Stimulated activated CD4-positive, alpha-beta T cell treated with anti-CD3 and anti-CD28 coated beads, Interleukin-12 subunit alpha, Interleukin-12 subunit beta, amount 100 ng/mL, for 4 hours (primary cell): ENCODE measurements at regions not wholly inside any gene's neighbourhood (a gene's known extent, or its start where the extent isn't known, plus 50 kb on each side); places are given as distances from the start of the nearest gene placed in this dataset.

Source experiments
- DNase-seq: peaks from one replicate; pipeline ENCODE4 v3.0.0-alpha.2; 2020

- DNase-seq, result no peak
Measured at GRCh38 chr2:133773854-133774653, 205.8 kb upstream of the NCKAP5 start.

GRCh38 chr2:133774654-133775015 is 206.4 kb upstream of the NCKAP5 start:
- DNase-seq, result no peak

DNA sequence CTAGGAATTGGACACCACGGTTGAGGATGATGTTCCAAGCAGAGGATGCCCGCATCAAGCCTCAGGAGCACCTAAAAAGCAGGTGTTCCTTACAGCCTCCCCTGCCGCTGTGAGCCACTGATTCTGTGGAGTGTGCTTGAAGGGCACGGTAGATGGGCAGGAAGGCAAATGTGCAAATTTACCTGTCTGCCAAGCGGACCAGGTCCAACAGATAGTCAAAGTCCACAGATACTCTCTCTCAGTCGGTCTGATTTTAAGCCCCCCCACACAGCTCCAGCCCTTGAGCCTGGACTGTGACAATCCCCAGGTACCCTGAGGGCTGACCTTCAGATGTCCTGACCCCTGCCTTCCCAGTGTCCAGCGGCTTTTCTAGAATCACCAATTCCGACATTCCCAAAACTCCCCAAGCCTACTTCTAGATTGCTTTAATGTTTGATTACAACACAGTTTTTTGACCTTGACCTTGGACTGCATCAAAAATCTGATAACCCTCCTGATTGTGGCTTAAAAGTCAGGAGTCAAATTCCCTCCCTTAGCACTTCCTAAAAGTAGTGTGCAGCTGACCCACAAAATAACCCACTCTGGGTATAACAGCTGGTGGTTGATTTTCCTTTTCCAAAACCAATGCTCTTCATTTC is 208.8 kb upstream of the NCKAP5 start:
- DNase-seq, result no peak

DNA sequence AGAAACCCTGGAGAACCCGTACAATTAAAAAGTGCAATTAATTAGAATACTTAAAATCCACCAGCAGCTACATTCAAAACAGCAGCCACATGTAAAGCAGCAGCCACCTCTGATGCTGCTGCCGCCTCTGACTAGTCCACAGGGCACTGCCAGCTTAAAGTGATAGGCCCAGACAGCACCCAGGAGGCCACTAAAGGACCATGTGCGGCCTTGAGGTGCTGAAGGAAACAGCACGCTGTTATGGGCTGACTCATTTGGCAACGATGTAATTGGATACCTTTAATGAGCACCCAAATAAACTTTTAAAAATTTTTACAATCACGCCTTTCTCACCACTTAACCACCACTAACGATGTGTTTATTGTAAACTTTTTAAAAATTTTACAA is 209.3 kb upstream of the NCKAP5 start:
- DNase-seq, result no peak

DNA sequence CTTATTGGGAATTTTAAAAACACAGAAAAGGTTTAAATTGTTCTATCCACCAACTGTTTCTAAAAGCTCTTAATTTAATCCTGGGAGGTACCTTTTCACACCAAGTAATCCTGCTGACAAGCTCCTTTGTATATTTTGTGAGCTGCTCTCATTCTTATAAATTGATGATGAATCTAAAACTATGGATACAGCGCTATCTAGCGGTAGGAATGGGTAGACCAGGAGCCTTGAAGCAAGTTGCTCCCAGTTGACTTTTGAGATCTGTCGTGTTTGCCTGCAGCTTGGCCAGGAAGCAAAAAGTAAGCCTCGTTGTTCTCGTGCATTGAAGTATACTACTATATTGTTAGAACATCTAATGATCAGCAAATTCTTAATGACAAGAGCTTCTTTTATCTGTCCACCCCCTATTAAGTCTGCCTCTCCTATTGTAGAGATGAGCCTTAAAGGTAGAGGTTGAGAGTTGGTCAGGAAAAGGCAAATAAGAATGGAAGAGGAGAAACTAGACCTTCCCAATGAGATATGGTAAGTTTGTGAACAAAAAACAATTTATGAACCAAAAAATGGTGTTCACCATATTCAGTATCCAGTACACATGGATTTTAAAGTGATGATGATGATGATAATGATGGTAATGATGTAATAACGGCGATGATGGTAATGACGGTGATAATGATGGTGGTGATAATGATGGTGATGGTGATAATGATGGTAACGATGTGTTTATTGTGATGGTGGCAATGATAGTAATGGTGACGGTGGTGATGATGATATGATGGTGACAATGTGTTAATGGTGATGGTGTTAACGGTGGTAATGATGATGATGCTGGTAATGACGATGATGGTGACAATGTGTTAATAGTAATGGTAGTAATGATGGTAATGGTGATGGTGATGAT is 212.1 kb upstream of the NCKAP5 start:
- no peak for DNase-seq

DNA sequence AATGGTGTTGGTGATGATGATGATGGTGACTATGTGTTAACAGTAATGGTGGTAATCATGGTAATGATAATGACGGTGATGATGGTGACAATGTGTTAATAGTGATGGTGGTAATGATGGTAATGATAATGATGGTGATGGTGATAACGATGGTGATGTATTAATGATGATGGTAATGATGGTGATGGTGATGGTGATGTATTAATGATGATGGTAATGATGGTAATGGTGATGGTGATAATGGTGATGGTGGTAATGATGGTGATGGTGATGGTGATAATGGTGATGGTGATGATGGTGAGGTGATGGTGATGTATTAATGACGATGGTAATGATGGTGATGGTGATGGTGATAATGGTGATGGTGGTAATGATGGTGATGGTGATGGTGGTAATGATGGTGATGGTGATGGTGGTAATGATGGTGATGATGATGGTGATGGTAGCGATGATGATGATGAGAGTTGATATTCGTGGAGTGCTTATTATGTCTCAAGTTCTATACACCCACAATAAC is 212.8 kb upstream of the NCKAP5 start:
- no peak for DNase-seq

DNA sequence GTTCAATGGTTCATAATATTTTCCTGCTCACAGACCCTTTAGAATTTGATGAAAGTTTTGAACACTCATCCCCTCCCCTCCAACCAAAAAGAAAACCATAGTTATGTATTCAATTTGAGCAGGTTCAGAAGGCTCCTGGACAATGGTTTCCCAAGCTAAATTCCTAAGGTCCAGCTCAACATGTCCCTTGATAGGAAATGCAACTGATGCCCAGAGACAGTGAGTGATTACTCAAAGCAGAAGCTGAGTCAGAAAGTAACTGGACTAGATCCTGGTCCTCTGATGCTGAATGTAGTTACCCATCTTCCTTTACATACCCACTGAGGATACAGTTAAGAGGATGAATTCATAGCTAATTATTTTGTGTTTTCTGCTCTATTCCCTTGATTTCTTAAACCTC is 218.9 kb upstream of the NCKAP5 start:
- DNase-seq, result no peak

GRCh38 chr2:133787651-133788050 is 219.4 kb upstream of the NCKAP5 start:
- DNase-seq, result no peak

- no peak for DNase-seq
Measured at GRCh38 chr2:133788386-133788785, 220.1 kb upstream of the NCKAP5 start.

DNA sequence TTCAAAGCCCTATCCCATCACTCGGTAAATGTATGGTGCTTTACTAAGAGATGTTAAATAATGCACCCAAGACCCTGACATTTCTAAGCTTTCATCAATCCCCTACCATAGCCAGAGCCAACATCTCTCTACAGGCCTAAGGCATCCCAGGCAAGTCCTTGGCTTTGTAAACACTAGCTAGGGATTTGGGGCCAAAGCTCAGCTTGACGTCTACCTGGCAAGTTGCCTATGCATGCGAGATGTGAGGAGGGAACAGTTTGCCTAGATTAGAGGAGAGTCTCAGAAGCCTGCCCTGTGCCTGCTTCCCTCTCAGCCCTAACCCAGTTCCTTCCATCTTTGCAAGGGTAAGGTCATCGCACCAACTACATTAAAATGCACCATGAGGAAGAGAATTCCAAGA is 221.5 kb upstream of the NCKAP5 start:
- no peak for DNase-seq

- DNase-seq, result no peak
Measured at GRCh38 chr2:133790711-133791110, 222.4 kb upstream of the NCKAP5 start.

DNA sequence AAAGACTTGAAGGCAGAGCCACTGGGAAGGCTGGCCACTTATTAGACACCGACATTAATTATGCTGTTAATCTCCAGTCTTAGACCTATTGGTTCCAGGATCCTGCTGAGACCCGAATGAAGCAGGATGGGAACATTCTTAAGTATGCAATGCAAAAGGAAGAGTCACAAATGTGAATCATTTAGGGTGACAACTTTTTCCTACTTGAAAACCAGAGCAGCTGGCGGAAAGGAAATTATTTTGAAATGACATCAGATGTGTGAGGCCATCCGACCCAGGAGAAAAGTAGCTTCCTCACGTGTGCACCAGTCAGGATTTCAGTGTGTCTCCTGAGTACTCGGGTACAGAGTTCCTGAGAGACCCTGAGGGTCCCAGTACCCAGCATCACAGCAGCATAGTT is 222.9 kb upstream of the NCKAP5 start:
- DNase-seq, result no peak

- DNase-seq, result no peak
Measured at GRCh38 chr2:133792223-133792622, 224.0 kb upstream of the NCKAP5 start.

DNA sequence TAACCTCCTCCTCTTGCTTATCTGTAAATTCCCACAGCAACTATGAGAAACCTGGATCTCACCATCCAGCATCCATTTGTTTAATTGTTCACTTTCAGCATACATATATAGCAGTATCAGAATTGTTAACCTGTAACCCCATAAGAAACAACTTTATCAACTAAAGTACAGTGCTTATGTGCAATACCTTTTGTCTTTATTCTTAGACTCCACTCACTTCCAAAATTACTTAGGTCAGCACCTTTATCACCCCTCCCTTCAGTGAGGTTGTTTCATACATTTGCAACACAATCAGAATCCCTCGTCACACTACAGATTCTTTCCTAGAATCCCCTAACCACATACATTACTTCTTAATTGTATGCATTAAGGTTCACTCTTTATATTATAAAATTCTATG is 225.9 kb upstream of the NCKAP5 start:
- DNase-seq, result no peak

- DNase-seq, result no peak
Measured at GRCh38 chr2:133801946-133802345, 233.7 kb upstream of the NCKAP5 start.

DNA sequence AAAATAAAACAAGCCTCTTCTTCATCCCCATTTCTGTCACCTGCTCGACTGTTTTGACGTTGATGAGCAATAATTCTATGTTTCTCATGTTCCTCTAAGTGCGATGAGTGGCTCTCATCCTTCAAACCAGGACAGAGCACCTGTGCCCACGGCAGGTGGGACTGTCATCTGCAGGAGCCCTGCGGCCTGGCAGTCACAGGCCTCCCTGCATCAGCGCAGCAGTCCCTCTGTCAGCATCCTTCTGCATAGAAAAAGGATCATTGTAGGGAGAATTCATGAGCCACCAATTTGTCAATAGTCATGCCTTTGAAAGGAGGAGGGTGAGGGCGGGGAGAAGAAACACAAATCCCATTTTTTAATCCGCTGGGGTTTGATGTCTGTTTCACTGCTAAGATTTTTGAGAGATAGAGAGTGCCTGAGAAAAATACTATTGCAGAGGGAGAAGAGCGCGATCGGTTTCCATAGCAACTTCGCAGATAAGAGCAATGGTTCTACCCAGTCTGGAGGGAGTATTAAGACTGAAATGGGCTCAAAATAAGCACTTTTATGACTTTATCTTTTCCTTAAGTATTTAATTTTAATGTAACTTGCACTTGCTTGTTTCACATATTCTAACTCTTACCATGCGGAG is 234.3 kb upstream of the NCKAP5 start:
- no peak for DNase-seq

DNA sequence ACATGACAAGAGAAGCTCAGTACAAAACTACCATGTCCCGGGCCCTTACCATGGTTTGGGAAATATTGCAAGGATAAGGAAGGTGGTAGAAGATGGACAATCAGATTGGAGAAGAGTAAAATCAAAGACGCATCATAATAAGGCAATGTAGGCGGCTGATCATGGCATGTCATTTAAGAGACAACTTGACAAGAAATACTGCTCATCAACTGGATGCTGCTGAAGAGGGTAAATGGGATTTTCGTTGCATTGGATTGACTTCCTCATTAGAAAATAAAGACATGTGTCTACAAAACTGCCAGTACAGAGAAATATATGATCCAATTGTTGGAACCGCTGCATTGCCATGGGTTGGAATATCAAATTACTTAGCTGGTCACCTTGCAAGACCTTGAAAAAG is 238.3 kb upstream of the NCKAP5 start:
- no peak for DNase-seq

DNA sequence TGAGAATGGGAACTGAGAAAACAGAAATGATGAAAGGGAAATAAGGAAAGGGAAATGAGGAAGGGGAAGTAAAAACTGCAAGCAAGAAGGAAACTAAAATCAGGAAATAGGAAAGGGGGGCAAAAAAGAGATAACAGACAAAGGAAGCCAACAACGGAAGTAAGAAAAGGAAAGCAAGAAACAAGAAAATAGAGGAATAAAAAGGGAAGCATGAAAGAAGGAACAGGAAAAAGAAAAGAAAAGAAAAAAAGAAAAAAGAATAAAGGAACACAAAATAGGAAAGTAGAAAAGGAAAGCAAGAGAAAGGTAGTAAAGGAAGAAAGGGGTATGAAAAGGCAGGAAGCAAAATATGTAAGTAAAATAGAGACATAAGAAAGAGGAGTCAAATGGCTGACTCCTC is 241.2 kb upstream of the NCKAP5 start:
- DNase-seq, result no peak

DNA sequence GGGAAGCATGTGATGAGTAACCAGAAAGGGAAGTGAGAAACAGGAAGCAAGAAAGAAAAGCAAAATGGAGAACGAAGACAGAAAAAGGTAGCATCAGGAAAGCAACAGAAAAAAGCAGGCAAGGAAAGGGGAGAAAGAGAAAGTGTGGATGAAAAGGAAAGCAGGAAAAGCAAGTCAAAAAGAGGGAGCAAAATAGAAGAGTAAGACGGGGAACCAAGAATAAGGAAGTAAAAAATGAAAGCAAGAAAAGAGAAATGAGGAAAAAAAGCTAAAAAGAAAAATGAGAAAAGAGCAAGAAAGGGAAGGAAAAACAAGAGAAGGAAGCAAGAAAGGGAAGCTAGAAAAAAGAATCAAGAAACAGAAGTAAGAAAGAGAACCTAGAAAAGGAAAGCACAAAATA is 242.3 kb upstream of the NCKAP5 start:
- no peak for DNase-seq

- DNase-seq, result no peak
Measured at GRCh38 chr2:133811409-133812125, 243.3 kb upstream of the NCKAP5 start.

DNA sequence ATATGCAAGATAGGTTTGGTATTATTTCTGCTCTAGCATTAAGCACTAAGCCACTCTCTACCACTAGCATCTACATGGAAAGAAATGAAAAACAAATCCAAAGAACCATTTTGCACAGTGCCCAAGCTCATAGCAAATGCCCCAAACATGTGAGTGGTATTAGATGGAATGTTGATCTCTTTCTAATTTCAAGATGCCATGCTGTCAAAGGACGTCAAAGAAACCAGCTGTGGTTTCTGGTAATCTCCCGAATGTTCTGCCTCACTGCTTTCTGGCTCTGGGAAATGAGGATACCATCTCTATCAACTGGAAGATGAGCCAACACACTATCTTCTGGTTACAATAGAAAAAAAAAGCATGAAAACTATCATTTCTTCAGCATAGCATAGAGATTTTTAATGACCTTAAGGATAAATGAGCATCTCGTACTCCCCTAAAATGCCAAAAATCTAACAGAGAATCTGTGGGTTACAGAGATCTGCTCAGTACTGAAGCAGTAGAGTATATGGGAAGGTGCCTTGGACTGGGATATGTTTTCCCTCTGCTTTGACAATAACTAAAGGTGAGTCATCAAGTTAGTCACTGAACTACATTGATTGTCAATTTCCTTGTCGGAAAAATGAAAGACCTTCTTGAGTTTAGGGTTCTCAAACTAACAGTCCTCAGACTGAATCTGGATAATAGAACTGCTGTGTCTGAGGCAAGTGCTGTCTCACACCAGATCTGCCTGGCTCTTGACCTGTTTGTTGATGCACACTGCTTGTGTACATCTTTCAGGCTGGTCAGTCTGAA is 244.8 kb upstream of the NCKAP5 start:
- no peak for DNase-seq

- DNase-seq, result no peak
Measured at GRCh38 chr2:133814890-133815289, 246.6 kb upstream of the NCKAP5 start.
